ENCODE measurements at regions not wholly inside any gene's neighbourhood (a gene's known extent, or its start where the extent isn't known, plus 50 kb on each side); places are given as distances from the start of the nearest gene placed in this dataset.

DNA sequence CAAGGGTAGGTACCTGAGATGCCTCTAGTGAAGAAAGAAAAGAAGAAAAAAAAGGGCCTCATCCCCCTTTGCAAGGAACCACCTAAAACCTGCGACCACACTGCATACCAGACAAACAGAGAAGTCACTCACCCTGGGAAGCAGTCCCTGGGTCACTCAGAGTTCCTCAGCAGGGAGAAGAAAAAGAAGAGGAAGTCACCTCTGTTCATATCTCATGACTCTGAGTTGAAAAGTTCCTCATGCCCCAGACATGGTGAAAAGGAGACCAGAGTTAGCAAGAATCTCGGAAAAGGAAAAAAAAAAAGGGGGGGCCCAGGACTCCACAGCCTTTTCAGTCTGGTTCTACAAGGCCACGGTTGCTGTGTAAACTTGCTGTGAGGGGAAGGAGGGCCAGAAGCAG is 478.4 kb upstream of the NRXN1 start:
- Histone ChIP-seq H3K27me3 (ENCODE audit: control insufficient read depth in 3 of 3, insufficient read depth in 3 of 3, low read length in 3 of 3) (no peaks in the 10 kb centered on the region), H3K9me3 (ENCODE audit: control insufficient read depth in 3 of 3, low read length in 3 of 3) (no peaks in the 10 kb centered on the region), H3K4me1 (ENCODE audit: control insufficient read depth in 3 of 3, insufficient read depth in 3 of 3, low read length in 3 of 3) (no peaks in the 10 kb centered on the region), H3K9ac (ENCODE audit: low read depth in 1 of 3, low read length in 3 of 3) (no peak overlapping the region), H3K36me3 (ENCODE audit: control insufficient read depth in 3 of 3, insufficient read depth in 3 of 3, low read length in 3 of 3) (no peaks in the 10 kb centered on the region), H3K27ac (ENCODE audit: low read depth, low read length) (no peak overlapping the region), H3K4me3 (ENCODE audit: low read length in 3 of 3) (no peak overlapping the region)

- H3K27ac ChIP-seq (ENCODE audit: low read depth, low read length): no peak overlapping the region
- no peak overlapping the region for H3K9ac ChIP-seq (ENCODE audit: low read depth in 1 of 3, low read length in 3 of 3)
- H3K36me3 ChIP-seq (ENCODE audit: control insufficient read depth in 3 of 3, insufficient read depth in 3 of 3, low read length in 3 of 3): no peaks in the 10 kb centered on the region
- no peak overlapping the region for H3K4me3 ChIP-seq (ENCODE audit: low read length in 3 of 3)
- no peaks in the 10 kb centered on the region for H3K9me3 ChIP-seq (ENCODE audit: control insufficient read depth in 3 of 3, low read length in 3 of 3)
- H3K27me3 ChIP-seq (ENCODE audit: control insufficient read depth in 3 of 3, insufficient read depth in 3 of 3, low read length in 3 of 3): no peaks in the 10 kb centered on the region
- no peaks in the 10 kb centered on the region for H3K4me1 ChIP-seq (ENCODE audit: control insufficient read depth in 3 of 3, insufficient read depth in 3 of 3, low read length in 3 of 3)
Observed at GRCh38 chr2:51505533-51505932, 473.6 kb upstream of the NRXN1 start.

- no peak overlapping the region for H3K4me3 ChIP-seq (ENCODE audit: low read length in 3 of 3)
- no peak overlapping the region for H3K27ac ChIP-seq (ENCODE audit: low read depth, low read length)
- no peak overlapping the region for H3K9ac ChIP-seq (ENCODE audit: low read depth in 1 of 3, low read length in 3 of 3)
- no peaks in the 10 kb centered on the region for H3K27me3 ChIP-seq (ENCODE audit: control insufficient read depth in 3 of 3, insufficient read depth in 3 of 3, low read length in 3 of 3)
- no peaks in the 10 kb centered on the region for H3K36me3 ChIP-seq (ENCODE audit: control insufficient read depth in 3 of 3, insufficient read depth in 3 of 3, low read length in 3 of 3)
- H3K9me3 ChIP-seq (ENCODE audit: control insufficient read depth in 3 of 3, low read length in 3 of 3): no peaks in the 10 kb centered on the region
- H3K4me1 ChIP-seq (ENCODE audit: control insufficient read depth in 3 of 3, insufficient read depth in 3 of 3, low read length in 3 of 3): no peaks in the 10 kb centered on the region
Observed at GRCh38 chr2:51490576-51491234, 458.8 kb upstream of the NRXN1 start.

DNA sequence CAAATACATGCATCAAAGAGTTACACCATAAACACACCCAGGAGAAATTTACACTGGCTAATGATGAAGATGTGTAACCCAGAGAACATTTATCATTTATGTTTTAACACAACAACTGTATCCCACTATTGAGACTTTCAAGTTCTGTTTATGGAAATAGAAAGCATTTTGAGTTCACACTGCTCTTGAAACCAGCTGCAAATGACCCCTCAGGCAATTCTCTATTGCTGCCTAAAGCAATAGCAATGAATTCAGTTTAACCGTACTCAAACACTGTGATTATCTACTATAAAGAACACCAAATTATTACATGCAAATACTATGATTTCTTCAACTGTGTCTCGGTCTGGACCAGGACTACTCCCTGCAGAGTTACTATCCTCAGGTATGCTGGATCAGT is 452.7 kb upstream of the NRXN1 start:
- no peak overlapping the region for H3K4me3 ChIP-seq (ENCODE audit: low read length in 3 of 3)
- no peaks in the 10 kb centered on the region for H3K36me3 ChIP-seq (ENCODE audit: control insufficient read depth in 3 of 3, insufficient read depth in 3 of 3, low read length in 3 of 3)
- no peaks in the 10 kb centered on the region for H3K27me3 ChIP-seq (ENCODE audit: control insufficient read depth in 3 of 3, insufficient read depth in 3 of 3, low read length in 3 of 3)
- no peak overlapping the region for H3K27ac ChIP-seq (ENCODE audit: low read depth, low read length)
- no peak overlapping the region for H3K9ac ChIP-seq (ENCODE audit: low read depth in 1 of 3, low read length in 3 of 3)
- no peaks in the 10 kb centered on the region for H3K9me3 ChIP-seq (ENCODE audit: control insufficient read depth in 3 of 3, low read length in 3 of 3)
- H3K4me1 ChIP-seq (ENCODE audit: control insufficient read depth in 3 of 3, insufficient read depth in 3 of 3, low read length in 3 of 3): no peaks in the 10 kb centered on the region

- H3K4me3 ChIP-seq (ENCODE audit: low read length in 3 of 3): no peak overlapping the region
- H3K9ac ChIP-seq (ENCODE audit: low read depth in 1 of 3, low read length in 3 of 3): no peak overlapping the region
- H3K27ac ChIP-seq (ENCODE audit: low read depth, low read length): no peak overlapping the region
- H3K4me1 ChIP-seq (ENCODE audit: control insufficient read depth in 3 of 3, insufficient read depth in 3 of 3, low read length in 3 of 3): no peaks in the 10 kb centered on the region
- no peaks in the 10 kb centered on the region for H3K36me3 ChIP-seq (ENCODE audit: control insufficient read depth in 3 of 3, insufficient read depth in 3 of 3, low read length in 3 of 3)
- H3K9me3 ChIP-seq (ENCODE audit: control insufficient read depth in 3 of 3, low read length in 3 of 3): no peaks in the 10 kb centered on the region
- H3K27me3 ChIP-seq (ENCODE audit: control insufficient read depth in 3 of 3, insufficient read depth in 3 of 3, low read length in 3 of 3): no peaks in the 10 kb centered on the region
Observed at GRCh38 chr2:51483720-51484119, 451.8 kb upstream of the NRXN1 start.

DNA sequence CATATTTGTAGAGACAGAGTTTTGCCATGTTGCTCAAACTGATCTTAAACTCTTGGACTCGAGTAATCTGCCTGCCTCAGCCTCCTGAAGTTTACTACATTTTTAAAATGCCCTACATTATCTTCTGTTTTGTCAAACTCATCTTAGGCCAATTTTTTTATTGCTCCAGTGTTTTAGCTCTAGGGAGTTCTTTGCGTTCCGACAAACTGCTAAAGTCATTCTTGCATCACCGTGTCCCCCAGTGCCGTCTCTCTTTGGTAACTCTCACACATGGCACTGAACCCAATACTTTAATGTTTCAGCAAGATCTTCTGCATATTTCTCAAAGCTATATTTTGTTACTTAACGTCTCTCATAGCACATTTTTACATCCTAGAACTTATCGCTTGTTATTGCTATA is 440.9 kb upstream of the NRXN1 start:
- H3K27ac ChIP-seq (ENCODE audit: low read depth, low read length): no peak overlapping the region
- H3K36me3 ChIP-seq (ENCODE audit: control insufficient read depth in 3 of 3, insufficient read depth in 3 of 3, low read length in 3 of 3): no peaks in the 10 kb centered on the region
- no peak overlapping the region for H3K4me3 ChIP-seq (ENCODE audit: low read length in 3 of 3)
- no peaks in the 10 kb centered on the region for H3K27me3 ChIP-seq (ENCODE audit: control insufficient read depth in 3 of 3, insufficient read depth in 3 of 3, low read length in 3 of 3)
- H3K4me1 ChIP-seq (ENCODE audit: control insufficient read depth in 3 of 3, insufficient read depth in 3 of 3, low read length in 3 of 3): no peaks in the 10 kb centered on the region
- H3K9me3 ChIP-seq (ENCODE audit: control insufficient read depth in 3 of 3, low read length in 3 of 3): no peaks in the 10 kb centered on the region
- no peak overlapping the region for H3K9ac ChIP-seq (ENCODE audit: low read depth in 1 of 3, low read length in 3 of 3)

- no peaks in the 10 kb centered on the region for H3K36me3 ChIP-seq (ENCODE audit: control insufficient read depth in 3 of 3, insufficient read depth in 3 of 3, low read length in 3 of 3)
- H3K9ac ChIP-seq (ENCODE audit: low read depth in 1 of 3, low read length in 3 of 3): no peak overlapping the region
Observed at GRCh38 chr2:51472300-51472699, 440.4 kb upstream of the NRXN1 start.

GRCh38 chr2:51469102-51469501 is 437.2 kb upstream of the NRXN1 start:
- Histone ChIP-seq H3K4me3 (ENCODE audit: low read length in 3 of 3) (no peak overlapping the region), H3K9ac (ENCODE audit: low read depth in 1 of 3, low read length in 3 of 3) (no peak overlapping the region), H3K27ac (ENCODE audit: low read depth, low read length) (no peak overlapping the region), H3K36me3 (ENCODE audit: control insufficient read depth in 3 of 3, insufficient read depth in 3 of 3, low read length in 3 of 3) (no peaks in the 10 kb centered on the region), H3K9me3 (ENCODE audit: control insufficient read depth in 3 of 3, low read length in 3 of 3) (no peaks in the 10 kb centered on the region), H3K27me3 (ENCODE audit: control insufficient read depth in 3 of 3, insufficient read depth in 3 of 3, low read length in 3 of 3) (no peaks in the 10 kb centered on the region), H3K4me1 (ENCODE audit: control insufficient read depth in 3 of 3, insufficient read depth in 3 of 3, low read length in 3 of 3) (no peaks in the 10 kb centered on the region)

More at GRCh38 chr2:51472300-51472699, 440.4 kb upstream of the NRXN1 start:
- H3K27me3 ChIP-seq (ENCODE audit: control insufficient read depth in 3 of 3, insufficient read depth in 3 of 3, low read length in 3 of 3): no peaks in the 10 kb centered on the region
- H3K4me3 ChIP-seq (ENCODE audit: low read length in 3 of 3): no peak overlapping the region
- no peaks in the 10 kb centered on the region for H3K4me1 ChIP-seq (ENCODE audit: control insufficient read depth in 3 of 3, insufficient read depth in 3 of 3, low read length in 3 of 3)
- H3K27ac ChIP-seq (ENCODE audit: low read depth, low read length): no peak overlapping the region
- H3K9me3 ChIP-seq (ENCODE audit: control insufficient read depth in 3 of 3, low read length in 3 of 3): no peaks in the 10 kb centered on the region

GRCh38 chr2:51465326-51465725 is 433.4 kb upstream of the NRXN1 start:
- no peak overlapping the region for H3K4me3 ChIP-seq (ENCODE audit: low read length in 3 of 3)
- no peaks in the 10 kb centered on the region for H3K36me3 ChIP-seq (ENCODE audit: control insufficient read depth in 3 of 3, insufficient read depth in 3 of 3, low read length in 3 of 3)
- no peak overlapping the region for H3K9ac ChIP-seq (ENCODE audit: low read depth in 1 of 3, low read length in 3 of 3)
- no peaks in the 10 kb centered on the region for H3K27me3 ChIP-seq (ENCODE audit: control insufficient read depth in 3 of 3, insufficient read depth in 3 of 3, low read length in 3 of 3)
- no peak overlapping the region for H3K27ac ChIP-seq (ENCODE audit: low read depth, low read length)
- H3K4me1 ChIP-seq (ENCODE audit: control insufficient read depth in 3 of 3, insufficient read depth in 3 of 3, low read length in 3 of 3): no peaks in the 10 kb centered on the region
- no peaks in the 10 kb centered on the region for H3K9me3 ChIP-seq (ENCODE audit: control insufficient read depth in 3 of 3, low read length in 3 of 3)

DNA sequence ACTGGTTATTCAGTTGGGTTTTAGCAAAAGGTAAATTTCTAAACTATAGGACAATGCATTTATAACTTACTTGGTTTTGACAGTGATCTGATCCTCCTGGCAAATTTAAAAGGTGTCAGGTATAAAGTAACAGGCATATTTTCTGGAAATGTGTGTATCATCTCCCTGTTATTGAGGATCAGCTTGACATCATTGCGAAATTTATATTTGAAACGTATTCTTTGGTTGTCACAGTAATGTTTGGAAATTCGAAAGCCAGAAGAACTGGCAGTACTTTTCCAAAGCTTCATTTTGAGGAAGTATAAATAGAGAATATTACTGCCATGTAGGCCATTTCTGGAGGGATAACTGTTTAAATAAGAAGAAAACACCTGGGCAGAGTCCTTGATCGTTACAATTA is 422.2 kb upstream of the NRXN1 start:
- Histone ChIP-seq H3K9ac (ENCODE audit: low read depth in 1 of 3, low read length in 3 of 3) (no peak overlapping the region), H3K4me3 (ENCODE audit: low read length in 3 of 3) (no peak overlapping the region), H3K9me3 (ENCODE audit: control insufficient read depth in 3 of 3, low read length in 3 of 3) (no peaks in the 10 kb centered on the region), H3K27me3 (ENCODE audit: control insufficient read depth in 3 of 3, insufficient read depth in 3 of 3, low read length in 3 of 3) (no peaks in the 10 kb centered on the region), H3K36me3 (ENCODE audit: control insufficient read depth in 3 of 3, insufficient read depth in 3 of 3, low read length in 3 of 3) (no peaks in the 10 kb centered on the region), H3K27ac (ENCODE audit: low read depth, low read length) (no peak overlapping the region), H3K4me1 (ENCODE audit: control insufficient read depth in 3 of 3, insufficient read depth in 3 of 3, low read length in 3 of 3) (no peaks in the 10 kb centered on the region)

DNA sequence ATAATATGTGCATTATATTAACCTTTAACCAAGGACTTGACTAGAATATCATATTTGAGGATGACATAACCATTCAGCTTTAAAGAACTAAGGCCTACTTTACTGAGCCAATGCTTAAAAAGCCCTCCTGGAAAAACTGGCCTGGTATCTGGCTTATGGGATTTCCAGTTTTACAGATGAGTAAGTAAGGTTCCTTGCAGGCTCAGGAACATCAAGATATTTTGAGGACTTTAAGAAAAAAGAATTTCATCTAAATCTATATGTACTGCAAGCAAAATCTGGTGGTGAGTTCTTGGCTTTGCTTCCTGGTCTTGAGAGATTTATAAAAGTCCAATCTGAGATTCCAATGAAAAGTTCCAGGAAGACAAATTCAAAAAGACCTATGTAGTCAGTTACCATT is 417.0 kb upstream of the NRXN1 start:
- Histone ChIP-seq H3K36me3 (ENCODE audit: control insufficient read depth in 3 of 3, insufficient read depth in 3 of 3, low read length in 3 of 3) (no peaks in the 10 kb centered on the region), H3K9me3 (ENCODE audit: control insufficient read depth in 3 of 3, low read length in 3 of 3) (no peaks in the 10 kb centered on the region), H3K4me3 (ENCODE audit: low read length in 3 of 3) (no peak overlapping the region), H3K4me1 (ENCODE audit: control insufficient read depth in 3 of 3, insufficient read depth in 3 of 3, low read length in 3 of 3) (no peaks in the 10 kb centered on the region), H3K9ac (ENCODE audit: low read depth in 1 of 3, low read length in 3 of 3) (no peak overlapping the region), H3K27me3 (ENCODE audit: control insufficient read depth in 3 of 3, insufficient read depth in 3 of 3, low read length in 3 of 3) (no peaks in the 10 kb centered on the region), H3K27ac (ENCODE audit: low read depth, low read length) (no peak overlapping the region)
